ENCODE measurements at regions not wholly inside any gene's neighbourhood (a gene's known extent, or its start where the extent isn't known, plus 50 kb on each side); places are given as distances from the start of the nearest gene placed in this dataset.

DNA sequence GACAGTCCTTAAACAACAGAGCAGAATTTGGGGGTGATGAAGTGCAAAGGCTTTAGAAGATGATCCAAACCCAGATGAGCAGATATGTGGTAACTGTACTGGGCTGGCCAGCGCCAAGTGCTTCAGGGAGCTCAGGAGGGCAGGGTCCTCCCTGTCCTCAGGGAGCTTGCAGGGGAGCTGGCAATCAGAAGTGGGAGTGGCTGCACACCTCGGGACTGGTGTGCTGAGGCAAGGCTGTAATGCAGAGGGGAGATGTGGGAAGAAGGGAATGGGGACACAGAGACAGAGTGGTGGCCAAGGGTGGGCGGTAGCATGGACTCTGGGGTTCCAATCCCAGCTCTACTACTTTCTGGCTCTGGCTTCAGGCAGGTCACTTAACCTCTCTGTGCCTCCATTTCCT lies 235.6 kb upstream of the NCAM1 start:
- Histone ChIP-seq H3K4me3 (ENCODE audit: low read length in 2 of 2) (no peak overlapping the region), H3K36me3 (replicated peaks in 1 of 2; ENCODE audit: control insufficient read depth in 2 of 2, insufficient read depth in 2 of 2, low read length in 2 of 2) (no peaks in the 10 kb centered on the region), H3K14ac (ENCODE audit: low read length) (no peak overlapping the region), H3K23ac (ENCODE audit: low read depth, low read length, poor library complexity) (no peak overlapping the region), H3K18ac (ENCODE audit: low read length) (peak overlapping the region; percentile 28), H3K4me1 (ENCODE audit: control insufficient read depth in 2 of 2, insufficient read depth in 1 of 2, low read depth in 1 of 2, low read length in 2 of 2) (peaks cover 0 to 2% of the 10 kb centered on the region in 2 donors), H4K8ac (ENCODE audit: low read depth, low read length) (no peak overlapping the region), H2BK5ac (ENCODE audit: low read length) (no peak overlapping the region), H3K9me3 (replicated peaks in 1 of 2; ENCODE audit: control insufficient read depth in 2 of 2, insufficient read depth in 1 of 2, low read depth in 1 of 2, low read length in 2 of 2) (no peaks in the 10 kb centered on the region), H3K4ac (ENCODE audit: low read length) (no peak overlapping the region), H3K9ac (ENCODE audit: low read depth, low read length, poor library complexity) (no peak overlapping the region), H4K91ac (ENCODE audit: low read depth, low read length, poor library complexity) (no peak overlapping the region), H3K27me3 (ENCODE audit: control insufficient read depth in 3 of 3, insufficient read depth in 3 of 3, low read depth in 1 of 3, low read length in 3 of 3) (no peaks in the 10 kb centered on the region), H3K4me2 (ENCODE audit: insufficient read depth, low read length, poor library complexity, severe bottlenecking) (no peak overlapping the region), H2BK120ac (ENCODE audit: low read depth, low read length) (no peak overlapping the region), H2BK15ac (ENCODE audit: low read length) (peak overlapping the region; percentile 10), H2BK12ac (ENCODE audit: low read length) (no peak overlapping the region), H3K27ac (replicated peaks; ENCODE audit: low read length) (no peak overlapping the region), H2AK5ac (ENCODE audit: low read depth, low read length) (no peak overlapping the region), H3K79me1 (ENCODE audit: low read depth, low read length) (no peaks in the 10 kb centered on the region), H2AFZ (ENCODE audit: low read length) (no peak overlapping the region)
- no peak for DNase-seq (ENCODE audit: low spot score)
- no CpG with 5 or more reads among the region's 3 CpGs for WGBS, 2 donors (ENCODE audit: extremely low coverage in 2 of 2, insufficient read length in 2 of 2, insufficient replicate concordance in 1 of 2)

DNA sequence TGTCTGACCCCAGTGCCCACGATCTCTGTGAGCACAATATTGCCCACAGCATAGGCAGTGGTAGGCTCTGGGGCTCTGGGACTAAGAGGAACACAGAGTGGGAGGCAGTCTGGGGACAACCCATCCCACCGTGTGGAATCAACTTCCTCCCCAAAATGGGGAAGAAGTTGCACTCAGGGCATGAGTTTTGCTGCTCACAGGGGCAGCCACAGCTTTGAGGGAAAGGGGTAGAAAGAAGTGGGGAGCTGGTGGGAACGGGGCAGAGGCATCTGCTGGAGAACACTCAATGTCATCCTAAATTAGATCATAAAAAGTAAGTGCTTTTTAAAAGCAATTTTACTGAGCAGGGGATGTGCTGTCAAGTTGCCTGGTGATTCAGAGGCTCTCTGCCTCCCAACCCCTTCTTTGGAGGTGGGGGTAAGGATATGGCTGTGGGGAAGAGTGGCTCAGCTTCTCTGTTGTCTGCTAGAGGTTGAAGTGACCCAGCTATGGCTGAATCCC lies 233.8 kb upstream of the NCAM1 start:
- no peak overlapping the region for H2AK5ac ChIP-seq (ENCODE audit: low read depth, low read length)
- H3K23ac ChIP-seq (ENCODE audit: low read depth, low read length, poor library complexity) = no peak overlapping the region
- no peaks in the 10 kb centered on the region for H3K27me3 ChIP-seq (ENCODE audit: control insufficient read depth in 3 of 3, insufficient read depth in 3 of 3, low read depth in 1 of 3, low read length in 3 of 3)
- H3K14ac ChIP-seq (ENCODE audit: low read length) = no peak overlapping the region
- H3K9me3 ChIP-seq (replicated peaks in 1 of 2; ENCODE audit: control insufficient read depth in 2 of 2, insufficient read depth in 1 of 2, low read depth in 1 of 2, low read length in 2 of 2) = no peaks in the 10 kb centered on the region
- DNase-seq (ENCODE audit: low spot score) = no peak
- no peak overlapping the region for H4K8ac ChIP-seq (ENCODE audit: low read depth, low read length)
- H2AFZ ChIP-seq (ENCODE audit: low read length) = no peak overlapping the region
- no peaks in the 10 kb centered on the region for H3K36me3 ChIP-seq (replicated peaks in 1 of 2; ENCODE audit: control insufficient read depth in 2 of 2, insufficient read depth in 2 of 2, low read length in 2 of 2)
- H2BK120ac ChIP-seq (ENCODE audit: low read depth, low read length) = no peak overlapping the region
- H2BK5ac ChIP-seq (ENCODE audit: low read length) = no peak overlapping the region
- no peak overlapping the region for H3K27ac ChIP-seq (replicated peaks; ENCODE audit: low read length)
- H3K4me2 ChIP-seq (ENCODE audit: insufficient read depth, low read length, poor library complexity, severe bottlenecking) = no peak overlapping the region
- H4K91ac ChIP-seq (ENCODE audit: low read depth, low read length, poor library complexity) = no peak overlapping the region
- H3K4me3 ChIP-seq (ENCODE audit: low read length in 2 of 2) = no peak overlapping the region
- no peak overlapping the region for H3K9ac ChIP-seq (ENCODE audit: low read depth, low read length, poor library complexity)
- H3K4me1 ChIP-seq (ENCODE audit: control insufficient read depth in 2 of 2, insufficient read depth in 1 of 2, low read depth in 1 of 2, low read length in 2 of 2) = peaks cover 0 to 2% of the 10 kb centered on the region in 2 donors
- no peaks in the 10 kb centered on the region for H3K79me1 ChIP-seq (ENCODE audit: low read depth, low read length)
- no peak overlapping the region for H2BK12ac ChIP-seq (ENCODE audit: low read length)
- no peak overlapping the region for H3K18ac ChIP-seq (ENCODE audit: low read length)
- no CpG with 5 or more reads among the region's 3 CpGs for WGBS, 2 donors (ENCODE audit: extremely low coverage in 2 of 2, insufficient read length in 2 of 2, insufficient replicate concordance in 1 of 2)
- no peak overlapping the region for H3K4ac ChIP-seq (ENCODE audit: low read length)
- H2BK15ac ChIP-seq (ENCODE audit: low read length) = no peak overlapping the region

DNA sequence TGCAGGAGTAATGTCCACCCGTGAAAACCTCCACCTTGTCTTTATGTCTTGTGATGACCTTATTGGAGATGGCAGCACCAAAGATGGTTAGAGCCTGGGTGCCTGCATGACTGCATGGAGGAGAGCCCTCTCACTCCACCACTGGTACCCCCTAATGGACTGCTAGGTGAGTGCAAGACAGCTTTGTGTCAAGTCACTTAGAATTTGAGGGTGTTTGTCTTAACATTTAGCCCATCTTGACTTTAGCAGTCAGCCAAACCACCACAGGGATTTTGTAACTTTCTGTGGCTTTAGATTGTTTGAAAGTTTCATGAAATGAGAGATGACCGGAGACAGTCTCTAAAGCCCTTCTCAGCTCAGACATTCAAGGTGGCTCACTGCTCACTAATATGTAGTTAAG lies 232.9 kb upstream of the NCAM1 start:
- WGBS, 2 donors (ENCODE audit: extremely low coverage in 2 of 2, insufficient read length in 2 of 2, insufficient replicate concordance in 1 of 2) = no CpG with 5 or more reads among the region's 2 CpGs
- H2AK5ac ChIP-seq (ENCODE audit: low read depth, low read length) = no peak overlapping the region
- no peak overlapping the region for H3K4me3 ChIP-seq (ENCODE audit: low read length in 2 of 2)

DNA sequence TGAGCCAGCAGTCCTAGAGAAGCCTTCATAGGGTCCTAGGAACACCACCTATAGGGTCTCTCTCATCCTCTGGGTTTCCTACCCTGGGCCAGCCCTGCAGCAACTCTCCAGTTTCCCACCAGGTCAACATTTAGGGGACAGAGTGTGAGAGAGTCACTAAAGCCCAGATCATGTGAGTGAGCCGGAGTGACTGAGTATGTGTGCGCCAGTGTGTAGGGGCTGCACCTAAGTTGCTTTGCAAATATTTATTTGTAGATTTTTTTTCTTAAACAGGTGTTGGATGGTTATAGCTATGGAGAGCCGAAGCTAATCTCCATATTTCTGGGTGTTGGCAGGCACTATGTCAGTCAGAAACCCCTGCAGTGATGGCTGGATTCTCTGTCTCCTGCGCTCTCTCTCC lies 232.5 kb upstream of the NCAM1 start:
- WGBS, 2 donors (ENCODE audit: extremely low coverage in 2 of 2, insufficient read length in 2 of 2, insufficient replicate concordance in 1 of 2) = no CpG with 5 or more reads among the region's 4 CpGs
- DNase-seq (ENCODE audit: low spot score) = no peak
- H3K18ac ChIP-seq (ENCODE audit: low read length) = no peak overlapping the region
- H3K4me3 ChIP-seq (ENCODE audit: low read length in 2 of 2) = no peak overlapping the region
- no peak overlapping the region for H3K4ac ChIP-seq (ENCODE audit: low read length)
- H3K4me1 ChIP-seq (ENCODE audit: control insufficient read depth in 2 of 2, insufficient read depth in 1 of 2, low read depth in 1 of 2, low read length in 2 of 2) = peaks cover 0 to 2% of the 10 kb centered on the region in 2 donors
- H2BK120ac ChIP-seq (ENCODE audit: low read depth, low read length) = no peak overlapping the region
- no peak overlapping the region for H4K91ac ChIP-seq (ENCODE audit: low read depth, low read length, poor library complexity)
- H3K23ac ChIP-seq (ENCODE audit: low read depth, low read length, poor library complexity) = no peak overlapping the region
- H3K9me3 ChIP-seq (replicated peaks in 1 of 2; ENCODE audit: control insufficient read depth in 2 of 2, insufficient read depth in 1 of 2, low read depth in 1 of 2, low read length in 2 of 2) = no peaks in the 10 kb centered on the region
- no peaks in the 10 kb centered on the region for H3K36me3 ChIP-seq (replicated peaks in 1 of 2; ENCODE audit: control insufficient read depth in 2 of 2, insufficient read depth in 2 of 2, low read length in 2 of 2)
- no peak overlapping the region for H3K9ac ChIP-seq (ENCODE audit: low read depth, low read length, poor library complexity)
- no peak overlapping the region for H2BK15ac ChIP-seq (ENCODE audit: low read length)
- no peak overlapping the region for H2BK5ac ChIP-seq (ENCODE audit: low read length)
- H2AFZ ChIP-seq (ENCODE audit: low read length) = no peak overlapping the region
- H3K27me3 ChIP-seq (ENCODE audit: control insufficient read depth in 3 of 3, insufficient read depth in 3 of 3, low read depth in 1 of 3, low read length in 3 of 3) = no peaks in the 10 kb centered on the region
- no peaks in the 10 kb centered on the region for H3K79me1 ChIP-seq (ENCODE audit: low read depth, low read length)
- no peak overlapping the region for H3K27ac ChIP-seq (replicated peaks; ENCODE audit: low read length)
- no peak overlapping the region for H4K8ac ChIP-seq (ENCODE audit: low read depth, low read length)
- H2BK12ac ChIP-seq (ENCODE audit: low read length) = no peak overlapping the region
- H3K14ac ChIP-seq (ENCODE audit: low read length) = no peak overlapping the region
- no peak overlapping the region for H2AK5ac ChIP-seq (ENCODE audit: low read depth, low read length)
- no peak overlapping the region for H3K4me2 ChIP-seq (ENCODE audit: insufficient read depth, low read length, poor library complexity, severe bottlenecking)

More for the DNA sequence above, 232.9 kb upstream of the NCAM1 start:
- Histone ChIP-seq H4K91ac (ENCODE audit: low read depth, low read length, poor library complexity) (no peak overlapping the region), H3K36me3 (replicated peaks in 1 of 2; ENCODE audit: control insufficient read depth in 2 of 2, insufficient read depth in 2 of 2, low read length in 2 of 2) (no peaks in the 10 kb centered on the region), H3K79me1 (ENCODE audit: low read depth, low read length) (no peaks in the 10 kb centered on the region), H3K9ac (ENCODE audit: low read depth, low read length, poor library complexity) (no peak overlapping the region), H3K4ac (ENCODE audit: low read length) (no peak overlapping the region), H3K27ac (replicated peaks; ENCODE audit: low read length) (no peak overlapping the region), H2AFZ (ENCODE audit: low read length) (no peak overlapping the region), H3K27me3 (ENCODE audit: control insufficient read depth in 3 of 3, insufficient read depth in 3 of 3, low read depth in 1 of 3, low read length in 3 of 3) (no peaks in the 10 kb centered on the region), H2BK5ac (ENCODE audit: low read length) (no peak overlapping the region), H2BK15ac (ENCODE audit: low read length) (no peak overlapping the region), H3K18ac (ENCODE audit: low read length) (no peak overlapping the region), H4K8ac (ENCODE audit: low read depth, low read length) (no peak overlapping the region), H2BK12ac (ENCODE audit: low read length) (no peak overlapping the region), H3K4me1 (ENCODE audit: control insufficient read depth in 2 of 2, insufficient read depth in 1 of 2, low read depth in 1 of 2, low read length in 2 of 2) (peaks cover 0 to 2% of the 10 kb centered on the region in 2 donors), H3K4me2 (ENCODE audit: insufficient read depth, low read length, poor library complexity, severe bottlenecking) (no peak overlapping the region), H3K9me3 (replicated peaks in 1 of 2; ENCODE audit: control insufficient read depth in 2 of 2, insufficient read depth in 1 of 2, low read depth in 1 of 2, low read length in 2 of 2) (no peaks in the 10 kb centered on the region), H3K23ac (ENCODE audit: low read depth, low read length, poor library complexity) (no peak overlapping the region), H3K14ac (ENCODE audit: low read length) (no peak overlapping the region), H2BK120ac (ENCODE audit: low read depth, low read length) (no peak overlapping the region)
- DNase-seq (ENCODE audit: low spot score) = no peak

All from neuronal stem cell (in vitro differentiated cells).